ENCODE measurements at regions not wholly inside any gene's neighbourhood (a gene's known extent, or its start where the extent isn't known, plus 50 kb on each side); places are given as distances from the start of the nearest gene placed in this dataset.

GRCh38 chrX:25869761-25870160 lies 268.4 kb upstream of the MAGEB18 start (continued):
- TF ChIP-seq IKZF1 (conservative IDR thresholded peaks at IDR 0.05) (no peak), TBL1XR1 (IDR thresholded peaks at IDR 0.05; ENCODE audit: low read depth, low read length) (no peak)

- no peak overlapping the region for H3K9ac ChIP-seq (ENCODE audit: control insufficient read depth, insufficient read depth, low read length)
- no peaks in the 10 kb centered on the region for H4K20me1 ChIP-seq (ENCODE audit: control insufficient read depth, insufficient read depth)
- in situ Hi-C loops (cut with MboI), result no loop called here
- no peak overlapping the region for H2AFZ ChIP-seq (ENCODE audit: control insufficient read depth, low read depth, low read length)
- no peak overlapping the region for H3K4me3 ChIP-seq
- no peaks in the 10 kb centered on the region for H3K27me3 ChIP-seq (replicated peaks in 1 of 2; ENCODE audit: control insufficient read depth in 2 of 2, insufficient read depth in 2 of 2, low read length in 1 of 2)
- H3K27ac ChIP-seq (ENCODE audit: control insufficient read depth, insufficient read depth), result no peak overlapping the region
- intact Hi-C loops (cut with micrococcal nuclease; ENCODE audit: unreplicated experiment), result no loop called here
- DNase-seq (ENCODE audit: low read depth, low spot score) (no peak), FAIRE-seq (no peak), ATAC-seq (no peak)
- POLR2A ChIA-PET, result no interaction called here
- RAD21 ChIA-PET (ENCODE audit: unreplicated experiment), result no interaction called here
- H3K4me1 ChIP-seq (ENCODE audit: control insufficient read depth, insufficient read depth, low read length), result no peaks in the 10 kb centered on the region
- SMC1A ChIA-PET (ENCODE audit: uncharacterized antibody, unreplicated experiment), result no interaction called here
- no TSS peak for BruUV-seq (replicated peaks)
- no peaks in the 10 kb centered on the region for H3K36me3 ChIP-seq (ENCODE audit: control insufficient read depth in 2 of 2, insufficient read depth in 2 of 2, low read length in 1 of 2)
- H3K79me2 ChIP-seq (ENCODE audit: control insufficient read depth, insufficient read depth, low read length), result no peaks in the 10 kb centered on the region
- no peak overlapping the region for H3K4me2 ChIP-seq (ENCODE audit: control insufficient read depth, insufficient read depth)
- no peaks in the 10 kb centered on the region for H3K9me3 ChIP-seq (replicated peaks; ENCODE audit: control insufficient read depth, insufficient read depth, low read length)
- CTCF ChIA-PET, result no interaction called here
- TF ChIP-seq ZBTB33 (IDR thresholded peaks at IDR 0.05) (no peak), TCF3 (IDR thresholded peaks at IDR 0.05; ENCODE audit: borderline replicate concordance, insufficient read depth, low read depth, low read length) (no peak), BCL11A (IDR thresholded peaks at IDR 0.05; ENCODE audit: low read depth, low read length) (no peak), ZBTB4 (CRISPR knock-in tag; IDR thresholded peaks at IDR 0.05) (no peak), ETV6 (conservative IDR thresholded peaks at IDR 0.05 in 1 of 2, IDR thresholded peaks at IDR 0.05 in 1 of 2; ENCODE audit: borderline replicate concordance in 1 of 2, low read depth in 1 of 2) (no peak), ASH2L (IDR thresholded peaks at IDR 0.05; ENCODE audit: borderline replicate concordance, low read depth) (no peak), DPF2 (IDR thresholded peaks at IDR 0.05) (no peak), KAT2A (conservative IDR thresholded peaks at IDR 0.05; ENCODE audit: control insufficient read depth, low read depth, low read length) (no peak), ATF7 (IDR thresholded peaks at IDR 0.05; ENCODE audit: low read depth) (no peak), TAF1 (IDR thresholded peaks at IDR 0.05; ENCODE audit: borderline replicate concordance, low read depth, low read length) (no peak), MEF2A (IDR thresholded peaks at IDR 0.05; ENCODE audit: insufficient read depth, low read depth, low read length) (no peak), MAX (IDR thresholded peaks at IDR 0.05; ENCODE audit: low read depth, low read length) (no peak), ZNF217 (IDR thresholded peaks at IDR 0.05) (no peak), BCL3 (IDR thresholded peaks at IDR 0.05; ENCODE audit: borderline replicate concordance, insufficient read depth, low read depth, low read length, poor library complexity, severe bottlenecking) (no peak), SMC3 (IDR thresholded peaks at IDR 0.05; ENCODE audit: borderline replicate concordance, low read length) (no peak), STAT1 (conservative IDR thresholded peaks at IDR 0.05) (no peak), EGR1 (IDR thresholded peaks at IDR 0.05; ENCODE audit: borderline replicate concordance in 1 of 2, low read depth in 2 of 2, low read length in 2 of 2) (no peak)
Measured at GRCh38 chrX:25872786-25873185, 265.4 kb upstream of the MAGEB18 start.
